Stomach (tissue), 4 donors: ENCODE measurements at regions not wholly inside any gene's neighbourhood (a gene's known extent, or its start where the extent isn't known, plus 50 kb on each side); places are given as distances from the start of the nearest gene placed in this dataset.

ENCODE experiments used
- EP300 ChIP-seq: sonication (generic); formaldehyde crosslinking; IDR thresholded peaks from one replicate; pipeline ENCODE4 v1.6.1; 2017; ENCODE audit warnings: antibody characterized with exemption
- POLR2A ChIP-seq, 4 donors: fragments of 450-650 bp; IDR thresholded peaks; one replicate each; pipeline ENCODE4 v1.6.1; 2016; ENCODE audit warnings: antibody characterized with exemption in 4 of 4, control low read depth in 2 of 4, mild to moderate bottlenecking in 1 of 4, moderate library complexity in 1 of 4
- POLR2AphosphoS5 ChIP-seq, 3 donors: sonication (generic); formaldehyde crosslinking; IDR thresholded peaks; one replicate each; pipeline ENCODE4 v1.6.1; 2016; ENCODE audit warnings: antibody characterized with exemption in 3 of 3
- TF ChIP-seq, protein P1 (sequence below), 7 experiments: fragments of 450-650 bp in 4 of 7; fragments of 200-600 bp in 3 of 7; sonication (generic) in 3 of 7; IDR thresholded peaks; one replicate each; pipeline ENCODE4 v1.5.1; 2016 to 2019; ENCODE audit warnings: antibody characterized with exemption in 7 of 7, control low read depth in 2 of 7, mild to moderate bottlenecking in 1 of 7

DNA sequence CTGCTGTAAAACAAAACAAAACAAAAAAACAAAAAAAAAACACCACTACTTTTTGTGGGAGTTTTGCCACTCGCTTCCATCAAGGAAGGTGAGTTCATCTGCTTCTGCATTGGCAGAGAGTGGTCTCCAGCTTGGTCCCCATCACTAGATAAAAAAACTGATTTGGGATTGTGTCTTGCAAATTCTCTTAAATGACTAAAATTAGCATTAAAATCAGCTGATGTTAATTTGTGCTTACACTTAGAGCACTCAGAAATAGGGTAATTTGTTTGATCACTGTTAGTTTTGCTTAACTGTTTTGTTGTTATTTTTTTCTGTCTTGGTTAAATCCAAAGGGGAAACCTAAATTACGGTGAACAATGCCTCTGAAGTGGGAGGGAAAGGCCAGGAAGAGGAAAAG, 1048.0 kb downstream of the LRFN5 start:
- TF ChIP-seq POLR2A (IDR thresholded peaks at IDR 0.05), result no peak
- TF ChIP-seq, protein P1, sequence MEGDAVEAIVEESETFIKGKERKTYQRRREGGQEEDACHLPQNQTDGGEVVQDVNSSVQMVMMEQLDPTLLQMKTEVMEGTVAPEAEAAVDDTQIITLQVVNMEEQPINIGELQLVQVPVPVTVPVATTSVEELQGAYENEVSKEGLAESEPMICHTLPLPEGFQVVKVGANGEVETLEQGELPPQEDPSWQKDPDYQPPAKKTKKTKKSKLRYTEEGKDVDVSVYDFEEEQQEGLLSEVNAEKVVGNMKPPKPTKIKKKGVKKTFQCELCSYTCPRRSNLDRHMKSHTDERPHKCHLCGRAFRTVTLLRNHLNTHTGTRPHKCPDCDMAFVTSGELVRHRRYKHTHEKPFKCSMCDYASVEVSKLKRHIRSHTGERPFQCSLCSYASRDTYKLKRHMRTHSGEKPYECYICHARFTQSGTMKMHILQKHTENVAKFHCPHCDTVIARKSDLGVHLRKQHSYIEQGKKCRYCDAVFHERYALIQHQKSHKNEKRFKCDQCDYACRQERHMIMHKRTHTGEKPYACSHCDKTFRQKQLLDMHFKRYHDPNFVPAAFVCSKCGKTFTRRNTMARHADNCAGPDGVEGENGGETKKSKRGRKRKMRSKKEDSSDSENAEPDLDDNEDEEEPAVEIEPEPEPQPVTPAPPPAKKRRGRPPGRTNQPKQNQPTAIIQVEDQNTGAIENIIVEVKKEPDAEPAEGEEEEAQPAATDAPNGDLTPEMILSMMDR (IDR thresholded peaks at IDR 0.05), result no peak
- no peak for TF ChIP-seq EP300
- no peak for TF ChIP-seq POLR2AphosphoS5 (IDR thresholded peaks at IDR 0.05)
